ENCODE measurements at regions not wholly inside any gene's neighbourhood (a gene's known extent, or its start where the extent isn't known, plus 50 kb on each side); places are given as distances from the start of the nearest gene placed in this dataset.

DNA sequence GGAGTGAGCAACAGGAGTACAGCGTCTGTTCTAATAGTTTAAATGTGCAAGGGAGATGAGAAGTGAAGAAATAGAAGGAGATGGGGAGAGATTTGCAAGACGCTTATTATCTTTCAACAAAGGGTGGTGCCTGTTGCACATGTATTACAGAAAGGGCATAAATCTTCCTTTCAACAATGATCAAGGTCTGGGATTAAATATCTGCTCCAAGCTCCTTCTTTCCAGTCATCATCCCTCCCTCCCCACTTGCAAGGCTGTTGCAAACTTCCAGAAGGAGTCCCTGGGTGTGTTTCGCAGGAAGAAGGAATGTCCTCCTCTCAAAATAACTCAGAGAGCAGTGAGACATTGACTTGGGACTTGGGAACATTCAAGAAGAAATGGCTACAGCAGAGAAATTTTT, 63.5 kb upstream of the MYCBP2 start:
- Histone ChIP-seq H3K36me3 (ENCODE audit: insufficient read depth, low read length) (no peaks in the 10 kb centered on the region), H3K4me2 (ENCODE audit: low read length) (no peak overlapping the region), H3K4me1 (ENCODE audit: control insufficient read depth, insufficient read depth, low read length) (peaks cover 24% of the 10 kb centered on the region), H3K9ac (ENCODE audit: low read depth, low read length) (no peak overlapping the region), H3K27me3 (ENCODE audit: control insufficient read depth, insufficient read depth, low read length) (no peaks in the 10 kb centered on the region), H3K9me3 (replicated peaks; ENCODE audit: low read length) (no peaks in the 10 kb centered on the region), H3K4me3 (ENCODE audit: low read length) (no peak overlapping the region)

DNA sequence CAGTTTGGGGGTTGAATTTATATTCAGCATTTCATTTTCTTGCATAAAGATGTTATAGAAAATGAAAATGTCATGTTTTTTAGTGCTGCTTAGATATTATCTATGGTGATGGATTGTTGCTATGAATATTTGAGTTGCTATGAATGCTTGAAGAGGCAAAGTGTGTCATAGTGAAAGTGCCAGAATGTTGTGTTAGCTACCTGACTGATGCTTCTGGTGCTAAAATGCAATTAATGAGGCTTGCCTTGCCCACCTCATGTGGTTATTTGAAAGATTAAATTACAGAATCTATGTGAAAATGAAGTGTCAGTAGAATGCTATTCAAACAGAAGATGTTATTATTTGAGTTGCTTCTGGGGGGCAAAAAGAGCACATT, 62.7 kb upstream of the MYCBP2 start:
- peaks cover 28% of the 10 kb centered on the region for H3K4me1 ChIP-seq (ENCODE audit: control insufficient read depth, insufficient read depth, low read length)
- H3K27me3 ChIP-seq (ENCODE audit: control insufficient read depth, insufficient read depth, low read length), result no peaks in the 10 kb centered on the region

DNA sequence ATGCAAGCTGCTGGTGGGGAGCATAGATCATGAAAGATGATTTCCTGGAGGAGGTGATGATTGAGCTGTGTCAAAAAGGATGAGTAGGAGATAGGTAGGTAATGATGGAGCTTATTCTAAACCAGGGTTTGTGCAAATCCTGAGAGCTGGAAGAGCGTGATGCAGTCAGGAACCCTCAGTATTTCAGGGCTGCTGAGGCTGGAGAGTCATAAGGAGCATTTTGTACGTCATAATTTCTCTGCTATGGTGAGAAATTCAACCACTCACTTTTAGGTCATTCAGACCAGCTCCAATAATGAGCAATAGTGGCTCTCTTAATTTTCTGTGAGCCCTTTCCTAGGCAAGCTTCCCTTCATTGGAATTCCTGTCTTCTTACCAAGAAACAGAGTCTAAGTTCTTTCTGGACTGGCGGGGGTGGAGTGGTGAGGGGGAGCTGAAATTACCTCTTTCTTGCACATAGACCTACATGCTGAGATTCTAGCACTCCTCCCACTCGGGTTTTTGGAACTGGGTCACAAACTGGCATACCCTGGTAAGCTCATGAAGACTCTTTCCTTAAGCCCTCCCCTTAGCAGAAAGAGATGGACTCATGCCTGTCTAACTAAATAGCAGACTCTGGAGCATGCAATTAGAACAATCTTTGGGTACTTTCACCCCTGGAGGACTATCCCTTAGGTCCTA, 62.2 kb upstream of the MYCBP2 start:
- H3K36me3 ChIP-seq (ENCODE audit: insufficient read depth, low read length), result no peaks in the 10 kb centered on the region
- no peaks in the 10 kb centered on the region for H3K9me3 ChIP-seq (replicated peaks; ENCODE audit: low read length)
- no peaks in the 10 kb centered on the region for H3K27me3 ChIP-seq (ENCODE audit: control insufficient read depth, insufficient read depth, low read length)
- H3K4me3 ChIP-seq (ENCODE audit: low read length), result no peak overlapping the region
- no peak overlapping the region for H3K4me2 ChIP-seq (ENCODE audit: low read length)
- no peak overlapping the region for H3K9ac ChIP-seq (ENCODE audit: low read depth, low read length)
- H3K4me1 ChIP-seq (ENCODE audit: control insufficient read depth, insufficient read depth, low read length), result peaks cover 28% of the 10 kb centered on the region

More for the DNA sequence above, 62.7 kb upstream of the MYCBP2 start:
- H3K4me3 ChIP-seq (ENCODE audit: low read length), result no peak overlapping the region
- no peak overlapping the region for H3K4me2 ChIP-seq (ENCODE audit: low read length)
- H3K9me3 ChIP-seq (replicated peaks; ENCODE audit: low read length), result no peaks in the 10 kb centered on the region
- H3K9ac ChIP-seq (ENCODE audit: low read depth, low read length), result no peak overlapping the region
- no peaks in the 10 kb centered on the region for H3K36me3 ChIP-seq (ENCODE audit: insufficient read depth, low read length)

- Histone ChIP-seq H3K9me3 (replicated peaks; ENCODE audit: low read length) (no peaks in the 10 kb centered on the region), H3K4me3 (ENCODE audit: low read length) (peak overlapping the region; percentile 37), H3K4me1 (ENCODE audit: control insufficient read depth, insufficient read depth, low read length) (peaks cover 28% of the 10 kb centered on the region), H3K27me3 (ENCODE audit: control insufficient read depth, insufficient read depth, low read length) (no peaks in the 10 kb centered on the region), H3K4me2 (ENCODE audit: low read length) (peak overlapping the region; percentile 49), H3K36me3 (ENCODE audit: insufficient read depth, low read length) (no peaks in the 10 kb centered on the region), H3K9ac (ENCODE audit: low read depth, low read length) (peak overlapping the region; percentile 32)
These were observed 60.8 kb upstream of the MYCBP2 start for GRCh38 chr13:77387607-77388200.

- Histone ChIP-seq H3K9me3 (replicated peaks; ENCODE audit: low read length) (no peaks in the 10 kb centered on the region), H3K4me3 (ENCODE audit: low read length) (no peak overlapping the region), H3K4me2 (ENCODE audit: low read length) (peak overlapping the region; percentile 49), H3K9ac (ENCODE audit: low read depth, low read length) (no peak overlapping the region), H3K36me3 (ENCODE audit: insufficient read depth, low read length) (no peaks in the 10 kb centered on the region), H3K4me1 (ENCODE audit: control insufficient read depth, insufficient read depth, low read length) (peaks cover 28% of the 10 kb centered on the region), H3K27me3 (ENCODE audit: control insufficient read depth, insufficient read depth, low read length) (no peaks in the 10 kb centered on the region)
These were observed 60.1 kb upstream of the MYCBP2 start for GRCh38 chr13:77386880-77387606.

- Histone ChIP-seq H3K36me3 (ENCODE audit: insufficient read depth, low read length) (no peaks in the 10 kb centered on the region), H3K4me3 (ENCODE audit: low read length) (no peak overlapping the region), H3K4me2 (ENCODE audit: low read length) (no peak overlapping the region)
These were observed 59.2 kb upstream of the MYCBP2 start for GRCh38 chr13:77386046-77386445.

DNA sequence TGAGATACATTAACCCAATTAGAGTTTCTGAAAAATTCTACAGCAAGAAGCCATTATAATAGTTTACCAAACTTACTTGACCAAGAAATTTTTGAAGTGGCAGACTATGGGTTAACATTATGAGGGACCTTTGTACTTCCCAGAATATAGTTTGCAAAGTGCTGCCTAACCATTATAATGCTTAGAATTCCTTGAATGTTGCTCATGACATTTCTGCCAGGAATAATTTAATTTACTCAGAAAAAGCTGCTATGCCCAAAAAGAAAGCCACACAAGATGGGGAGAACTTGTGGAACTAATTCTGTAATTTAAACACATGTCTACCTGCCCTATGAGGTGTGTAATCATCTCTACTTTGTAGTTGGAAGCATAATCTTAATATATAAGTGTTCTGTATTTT, 58.1 kb upstream of the MYCBP2 start:
- Histone ChIP-seq H3K9me3 (replicated peaks; ENCODE audit: low read length) (no peaks in the 10 kb centered on the region), H3K36me3 (ENCODE audit: insufficient read depth, low read length) (no peaks in the 10 kb centered on the region), H3K27me3 (ENCODE audit: control insufficient read depth, insufficient read depth, low read length) (no peaks in the 10 kb centered on the region), H3K4me3 (ENCODE audit: low read length) (no peak overlapping the region), H3K9ac (ENCODE audit: low read depth, low read length) (no peak overlapping the region), H3K4me1 (ENCODE audit: control insufficient read depth, insufficient read depth, low read length) (peaks cover 28% of the 10 kb centered on the region), H3K4me2 (ENCODE audit: low read length) (peak overlapping the region; percentile 20)

More at GRCh38 chr13:77386046-77386445, 59.2 kb upstream of the MYCBP2 start:
- no peaks in the 10 kb centered on the region for H3K27me3 ChIP-seq (ENCODE audit: control insufficient read depth, insufficient read depth, low read length)
- H3K9me3 ChIP-seq (replicated peaks; ENCODE audit: low read length), result no peaks in the 10 kb centered on the region
- no peak overlapping the region for H3K9ac ChIP-seq (ENCODE audit: low read depth, low read length)
- peaks cover 28% of the 10 kb centered on the region for H3K4me1 ChIP-seq (ENCODE audit: control insufficient read depth, insufficient read depth, low read length)

DNA sequence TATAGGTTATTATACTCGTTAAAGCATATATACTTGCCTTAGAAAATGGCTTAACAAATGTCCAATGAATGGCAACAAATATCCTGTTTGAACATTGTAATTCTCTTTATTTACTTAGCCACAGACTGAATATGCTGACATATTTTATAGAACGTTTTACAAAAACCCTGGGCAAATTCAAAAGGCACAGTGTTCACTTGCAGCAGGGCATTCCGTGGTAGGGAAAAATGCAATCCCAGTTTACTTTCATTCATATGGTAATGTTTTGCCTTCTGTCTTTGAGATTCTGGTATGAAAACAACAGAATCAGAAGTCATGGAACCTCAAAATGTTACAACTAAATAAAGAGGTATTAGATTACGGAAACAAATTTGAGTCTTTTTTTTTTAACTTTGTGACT, 56.2 kb upstream of the MYCBP2 start:
- H3K4me2 ChIP-seq (ENCODE audit: low read length), result no peak overlapping the region
- H3K27me3 ChIP-seq (ENCODE audit: control insufficient read depth, insufficient read depth, low read length), result no peaks in the 10 kb centered on the region
- no peaks in the 10 kb centered on the region for H3K36me3 ChIP-seq (ENCODE audit: insufficient read depth, low read length)
- no peak overlapping the region for H3K9ac ChIP-seq (ENCODE audit: low read depth, low read length)
- H3K9me3 ChIP-seq (replicated peaks; ENCODE audit: low read length), result no peaks in the 10 kb centered on the region
- peaks cover 23% of the 10 kb centered on the region for H3K4me1 ChIP-seq (ENCODE audit: control insufficient read depth, insufficient read depth, low read length)
- H3K4me3 ChIP-seq (ENCODE audit: low read length), result no peak overlapping the region

- no peak overlapping the region for H3K4me2 ChIP-seq (ENCODE audit: low read length)
- H3K36me3 ChIP-seq (ENCODE audit: insufficient read depth, low read length), result no peaks in the 10 kb centered on the region
- H3K9me3 ChIP-seq (replicated peaks; ENCODE audit: low read length), result no peaks in the 10 kb centered on the region
- H3K27me3 ChIP-seq (ENCODE audit: control insufficient read depth, insufficient read depth, low read length), result no peaks in the 10 kb centered on the region
- H3K4me1 ChIP-seq (ENCODE audit: control insufficient read depth, insufficient read depth, low read length), result peaks cover 11% of the 10 kb centered on the region
- H3K4me3 ChIP-seq (ENCODE audit: low read length), result no peak overlapping the region
- no peak overlapping the region for H3K9ac ChIP-seq (ENCODE audit: low read depth, low read length)
These were observed 54.2 kb upstream of the MYCBP2 start for GRCh38 chr13:77381059-77381458.

- Histone ChIP-seq H3K27me3 (ENCODE audit: control insufficient read depth, insufficient read depth, low read length) (no peaks in the 10 kb centered on the region), H3K4me2 (ENCODE audit: low read length) (no peak overlapping the region)
These were observed 52.6 kb upstream of the MYCBP2 start for GRCh38 chr13:77379508-77379907.

DNA sequence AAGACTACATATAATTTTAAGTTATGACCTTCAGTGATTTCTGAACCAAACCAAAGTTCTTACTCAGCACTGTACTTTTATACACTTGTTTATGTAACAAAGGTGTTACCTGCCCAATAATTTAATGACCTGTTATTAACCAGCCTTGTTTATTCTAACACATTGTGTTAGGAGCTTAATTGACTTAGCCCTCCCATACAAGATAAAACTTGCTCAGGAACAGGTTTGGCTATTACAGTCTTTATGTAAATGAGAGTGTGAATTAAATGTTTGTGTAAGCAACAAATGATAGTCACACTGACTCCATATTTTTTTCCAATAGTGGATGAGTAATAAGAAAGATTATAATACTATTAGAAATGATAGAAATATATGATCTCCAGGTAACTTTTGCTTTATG, 51.8 kb upstream of the MYCBP2 start:
- Histone ChIP-seq H3K27me3 (ENCODE audit: control insufficient read depth, insufficient read depth, low read length) (no peaks in the 10 kb centered on the region), H3K9ac (ENCODE audit: low read depth, low read length) (no peak overlapping the region), H3K4me1 (ENCODE audit: control insufficient read depth, insufficient read depth, low read length) (no peaks in the 10 kb centered on the region), H3K36me3 (ENCODE audit: insufficient read depth, low read length) (no peaks in the 10 kb centered on the region), H3K4me2 (ENCODE audit: low read length) (no peak overlapping the region), H3K4me3 (ENCODE audit: low read length) (no peak overlapping the region), H3K9me3 (replicated peaks; ENCODE audit: low read length) (no peaks in the 10 kb centered on the region)

More at GRCh38 chr13:77379508-77379907, 52.6 kb upstream of the MYCBP2 start:
- Histone ChIP-seq H3K4me3 (ENCODE audit: low read length) (no peak overlapping the region), H3K9ac (ENCODE audit: low read depth, low read length) (no peak overlapping the region), H3K4me1 (ENCODE audit: control insufficient read depth, insufficient read depth, low read length) (no peaks in the 10 kb centered on the region), H3K9me3 (replicated peaks; ENCODE audit: low read length) (no peaks in the 10 kb centered on the region), H3K36me3 (ENCODE audit: insufficient read depth, low read length) (no peaks in the 10 kb centered on the region)

Measured in skeletal muscle satellite cell (primary cell).